Naive thymus-derived CD4-positive, alpha-beta T cell (primary cell): ENCODE measurements at regions not wholly inside any gene's neighbourhood (a gene's known extent, or its start where the extent isn't known, plus 50 kb on each side); places are given as distances from the start of the nearest gene placed in this dataset.

Source experiments
- ATAC-seq: fragments of 150-1000 bp; cut with Tn5 transposase; 2 replicates; pipeline ENCODE4 v1.10.0; 2021; ENCODE audit warnings: mild to moderate bottlenecking, moderate library complexity
- CTCF ChIA-PET: fragments of 350-600 bp; sonication (Branson Sonifier 250); formaldehyde crosslinking; loops from one replicate; lab custom pipeline; 2021; ENCODE audit warnings: antibody characterized with exemption; lab: Charles Lee
- POLR2A ChIA-PET: fragments of 350-600 bp; sonication (Branson Sonifier 250); formaldehyde crosslinking; loops from one replicate; lab custom pipeline; 2021; ENCODE audit warnings: antibody characterized with exemption, inconsistent platforms; lab: Charles Lee
- DNase-seq, 9 donors: peaks; one replicate each; pipeline versions ENCODE4 v3.0.0 to v3.0.0-alpha.2; 2020 to 2022; ENCODE audit warnings: mixed read lengths in 1 of 9
- H3K27ac ChIP-seq: one replicate; pipeline ENCODE4 v1.7.0; 2013; ENCODE audit warnings: mild to moderate bottlenecking, low read depth, low read length, moderate library complexity
- H3K27me3 ChIP-seq, 2 donors: one replicate each; pipeline ENCODE4 v1.7.0; 2013; ENCODE audit warnings: low read length in 2 of 2, mild to moderate bottlenecking in 2 of 2, moderate library complexity in 2 of 2; ENCODE audit not compliant: control insufficient read depth in 2 of 2, insufficient read depth in 2 of 2
- H3K36me3 ChIP-seq, 3 experiments: 1 replicate in 2 of 3; 2 replicates in 1 of 3; pipeline ENCODE4 v1.7.0; 2013; ENCODE audit warnings: low read length in 3 of 3, mild to moderate bottlenecking in 3 of 3, moderate library complexity in 1 of 3; ENCODE audit not compliant: insufficient read depth in 3 of 3, control insufficient read depth in 2 of 3
- H3K4me1 ChIP-seq, 2 donors: one replicate each; pipeline ENCODE4 v1.7.0; 2013; ENCODE audit warnings: low read length in 2 of 2, mild to moderate bottlenecking in 2 of 2, moderate library complexity in 1 of 2; ENCODE audit not compliant: control insufficient read depth in 2 of 2, insufficient read depth in 2 of 2
- H3K4me3 ChIP-seq: 2 replicates; pipeline ENCODE4 v1.7.0; 2013; ENCODE audit warnings: mild to moderate bottlenecking, low read length
- H3K9me3 ChIP-seq, 3 experiments: 1 replicate in 2 of 3; 2 replicates in 1 of 3; pipeline ENCODE4 v1.7.0; 2013; ENCODE audit warnings: low read length in 3 of 3; ENCODE audit not compliant: control insufficient read depth in 2 of 3
- H3K27ac Mint-ChIP-seq, 9 donors: one replicate each; pipeline ENCODE4 v1.8.0; 2020 to 2022; ENCODE audit warnings: mixed read lengths in 9 of 9, mild to moderate bottlenecking in 8 of 9, moderate library complexity in 5 of 9, inconsistent platforms in 2 of 9
- H3K27me3 Mint-ChIP-seq, 5 donors: one replicate each; pipeline ENCODE4 v1.8.0; 2021 to 2022; ENCODE audit warnings: mixed read lengths in 5 of 5, mild to moderate bottlenecking in 1 of 5
- H3K36me3 Mint-ChIP-seq, 5 donors: one replicate each; pipeline ENCODE4 v1.8.0; 2020 to 2022; ENCODE audit warnings: mixed read lengths in 5 of 5, mild to moderate bottlenecking in 3 of 5, inconsistent platforms in 1 of 5
- H3K4me1 Mint-ChIP-seq, 7 donors: one replicate each; pipeline ENCODE4 v1.8.0; 2020 to 2022; ENCODE audit warnings: mixed read lengths in 7 of 7, mild to moderate bottlenecking in 3 of 7, inconsistent platforms in 1 of 7
- H3K4me3 Mint-ChIP-seq, 10 donors: one replicate each; pipeline ENCODE4 v1.8.0; 2020 to 2022; ENCODE audit warnings: mild to moderate bottlenecking in 10 of 10, mixed read lengths in 10 of 10, moderate library complexity in 6 of 10, inconsistent platforms in 2 of 10
- H3K9me3 Mint-ChIP-seq, 11 donors: one replicate each; pipeline ENCODE4 v1.8.0; 2020 to 2022; ENCODE audit warnings: mixed read lengths in 11 of 11, mild to moderate bottlenecking in 4 of 11, inconsistent platforms in 1 of 11, moderate library complexity in 1 of 11
- intact Hi-C, 2 donors: fragments of 100-400 bp; cut with micrococcal nuclease; formaldehyde crosslinking; loops; one replicate each; pipeline ENCODE4 v1.15.1; 2023

DNA sequence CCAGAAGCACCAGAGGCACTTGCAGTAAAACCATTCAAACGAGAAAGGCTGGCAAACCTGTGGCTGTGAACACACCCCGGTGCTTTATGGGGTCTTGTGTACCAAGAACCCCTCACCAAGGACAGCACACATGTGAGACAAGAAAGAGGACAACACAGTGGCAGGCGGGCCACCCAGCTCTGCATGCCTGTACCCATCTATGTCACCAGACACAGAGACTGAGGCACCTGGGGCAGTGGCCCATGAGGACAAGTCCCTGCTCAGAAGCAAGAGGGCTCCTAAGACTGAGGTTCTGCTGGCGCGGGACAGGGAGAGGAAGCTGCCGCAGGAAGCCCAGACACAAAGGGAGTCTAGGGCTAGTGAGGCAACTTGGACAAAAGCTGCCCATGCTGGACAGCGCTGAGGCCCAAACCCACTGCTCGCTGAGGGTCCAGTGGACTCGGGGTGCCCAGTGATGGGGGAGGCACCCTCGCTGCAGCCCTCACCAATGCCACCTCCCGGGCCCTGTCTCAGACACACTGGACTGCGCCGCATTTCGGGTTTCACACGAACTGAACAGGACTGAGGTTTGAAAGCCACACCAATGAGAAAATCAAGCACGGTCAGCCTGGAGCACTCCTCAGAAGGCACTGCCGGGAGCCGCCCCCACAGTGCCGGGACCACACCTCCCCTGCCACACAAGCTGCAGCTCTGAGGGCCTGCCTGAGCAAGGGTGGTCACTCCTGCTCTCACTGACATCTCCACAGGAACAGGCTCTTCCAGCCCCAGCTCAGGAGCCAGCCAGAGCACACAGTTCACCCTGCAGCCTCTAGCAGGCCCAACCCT, 232.7 kb downstream of the TUBA3C start:
- Mint-ChIP-seq H3K4me3 (no peak overlapping the region), H3K36me3 (no peaks in the 10 kb centered on the region), H3K27me3 (no peaks in the 10 kb centered on the region), H3K4me1 (no peaks in the 10 kb centered on the region), H3K27ac (no peak overlapping the region), H3K9me3 (peaks cover 0 to 3% (median 0%) of the 10 kb centered on the region in 11 donors)
- Histone ChIP-seq H3K9me3 (no peaks in the 10 kb centered on the region), H3K36me3 (no peaks in the 10 kb centered on the region), H3K4me3 (no peak overlapping the region), H3K27me3 (no peaks in the 10 kb centered on the region), H3K27ac (no peak overlapping the region), H3K4me1 (no peaks in the 10 kb centered on the region)
- ChIA-PET CTCF (no interaction called here), POLR2A (no interaction called here)
- DNase-seq: no peak
- intact Hi-C loops: no loop called here
- no peak for ATAC-seq

DNA sequence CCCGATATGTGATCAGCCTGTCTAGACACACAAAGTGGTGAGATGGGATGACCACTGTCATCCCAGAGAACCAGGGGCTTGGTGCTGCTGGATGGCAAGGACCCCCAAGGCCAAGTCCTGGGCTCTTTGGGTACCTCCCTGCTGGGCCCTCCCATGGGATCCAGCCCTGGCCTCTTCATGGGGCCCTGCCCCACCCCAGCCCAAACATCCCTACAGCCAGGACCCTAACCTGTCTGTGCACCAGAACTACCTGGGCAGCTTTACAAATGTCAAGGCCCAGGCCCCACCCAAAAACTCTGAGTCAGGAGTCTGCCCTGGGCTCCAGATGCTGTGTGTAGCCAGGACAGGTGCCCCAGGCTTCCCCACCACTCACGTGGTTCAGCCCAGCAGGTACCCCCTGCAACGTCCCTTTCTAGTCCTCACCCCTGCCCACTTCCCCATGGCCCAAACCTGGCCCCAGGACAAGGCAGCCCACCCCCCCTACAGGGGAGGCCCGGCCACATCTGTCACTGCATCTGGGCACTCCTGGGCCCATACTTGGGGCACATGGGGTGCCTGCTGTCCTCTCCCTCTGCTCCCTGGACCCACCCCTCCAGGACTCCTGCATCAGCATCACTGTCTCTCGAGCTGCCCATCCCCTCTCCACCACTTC, 233.5 kb downstream of the TUBA3C start:
- Histone ChIP-seq H3K4me1 (no peaks in the 10 kb centered on the region), H3K9me3 (no peaks in the 10 kb centered on the region), H3K4me3 (no peak overlapping the region), H3K27me3 (no peaks in the 10 kb centered on the region), H3K27ac (no peak overlapping the region), H3K36me3 (no peaks in the 10 kb centered on the region)
- Mint-ChIP-seq H3K36me3 (no peaks in the 10 kb centered on the region), H3K4me3 (no peak overlapping the region), H3K4me1 (no peaks in the 10 kb centered on the region), H3K9me3 (peaks cover 0 to 3% (median 0%) of the 10 kb centered on the region in 11 donors), H3K27me3 (no peaks in the 10 kb centered on the region), H3K27ac (no peak overlapping the region)
- ATAC-seq (no peak), DNase-seq (no peak)
- ChIA-PET CTCF (no interaction called here), POLR2A (no interaction called here)
- intact Hi-C loops: no loop called here

- intact Hi-C loops: no loop called here
- Mint-ChIP-seq H3K4me3 (no peak overlapping the region), H3K27me3 (no peaks in the 10 kb centered on the region), H3K36me3 (no peaks in the 10 kb centered on the region), H3K4me1 (no peaks in the 10 kb centered on the region), H3K9me3 (peaks cover 0 to 3% (median 0%) of the 10 kb centered on the region in 11 donors), H3K27ac (peak overlapping the region in 1 of 9 donors; percentile 46)
- Histone ChIP-seq H3K36me3 (no peaks in the 10 kb centered on the region), H3K27me3 (no peaks in the 10 kb centered on the region), H3K27ac (no peak overlapping the region), H3K9me3 (no peaks in the 10 kb centered on the region), H3K4me1 (no peaks in the 10 kb centered on the region), H3K4me3 (no peak overlapping the region)
- CTCF ChIA-PET: no interaction called here
- no peak for DNase-seq
- ATAC-seq: no peak
- POLR2A ChIA-PET: no interaction called here
Measured at GRCh38 chr13:18947376-18947977, 234.1 kb downstream of the TUBA3C start.

DNA sequence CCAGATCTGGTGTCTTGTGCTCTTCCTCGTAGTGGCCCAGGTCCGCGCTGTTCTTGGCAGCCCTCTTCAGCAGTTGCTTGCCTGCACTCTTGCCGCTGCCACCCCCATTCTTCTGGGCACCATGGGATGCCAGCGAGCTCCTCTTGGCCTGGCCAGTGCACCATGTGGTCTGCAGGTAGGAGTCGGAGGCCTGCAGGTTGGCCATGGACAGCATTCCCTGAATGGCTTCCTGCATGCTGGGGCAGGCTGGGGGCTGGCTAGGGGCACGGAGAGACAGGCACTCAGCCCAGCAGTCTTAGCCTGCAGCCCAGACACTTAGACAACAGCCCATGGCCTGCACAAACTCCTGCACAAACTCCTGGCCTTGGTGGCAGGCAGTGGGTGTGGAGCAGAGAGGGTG, 234.9 kb downstream of the TUBA3C start:
- H3K9me3 ChIP-seq: no peaks in the 10 kb centered on the region
- Mint-ChIP-seq H3K36me3 (no peaks in the 10 kb centered on the region), H3K9me3 (peaks cover 0 to 3% (median 0%) of the 10 kb centered on the region in 11 donors), H3K4me1 (no peaks in the 10 kb centered on the region), H3K27ac (no peak overlapping the region), H3K4me3 (no peak overlapping the region), H3K27me3 (no peaks in the 10 kb centered on the region)
- no peaks in the 10 kb centered on the region for H3K27me3 ChIP-seq
- no peak overlapping the region for H3K27ac ChIP-seq
- ChIA-PET CTCF (no interaction called here), POLR2A (no interaction called here)
- ATAC-seq (no peak), DNase-seq (no peak)
- no peaks in the 10 kb centered on the region for H3K4me1 ChIP-seq
- intact Hi-C loops: no loop called here
- no peak overlapping the region for H3K4me3 ChIP-seq
- H3K36me3 ChIP-seq: no peaks in the 10 kb centered on the region

DNA sequence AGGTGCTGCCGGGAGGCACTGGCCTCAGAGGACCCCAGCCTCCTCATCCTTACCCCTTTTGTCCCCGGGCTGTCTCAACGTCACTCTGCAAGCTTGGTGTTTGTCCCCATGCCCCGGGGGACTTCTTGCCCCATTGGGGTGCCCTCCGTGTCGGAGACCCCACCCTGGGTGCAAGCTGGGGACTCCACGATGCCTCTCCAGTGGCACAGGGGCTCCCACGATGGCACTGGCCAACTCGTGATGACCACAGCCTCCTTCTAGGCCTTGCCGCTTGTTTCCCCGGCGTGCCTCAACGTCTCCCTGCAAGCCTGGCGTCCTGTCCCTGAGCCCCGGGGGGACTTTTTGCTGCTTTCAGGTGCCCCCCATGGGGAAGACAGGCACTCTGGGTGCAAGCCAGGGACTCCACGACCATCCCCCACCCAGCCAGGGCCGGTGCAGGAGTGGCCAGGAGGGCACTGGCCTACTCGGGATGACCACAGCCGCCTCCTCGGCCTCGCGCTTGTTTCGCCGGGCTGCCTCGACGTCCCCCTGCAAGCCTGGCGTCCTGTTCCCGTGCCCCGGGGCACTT, 237.0 kb downstream of the TUBA3C start:
- no peak overlapping the region for H3K4me3 ChIP-seq
- H3K4me1 Mint-ChIP-seq: no peaks in the 10 kb centered on the region
- ChIA-PET CTCF (no interaction called here), POLR2A (no interaction called here)
- no peak overlapping the region for H3K4me3 Mint-ChIP-seq
- H3K9me3 ChIP-seq: no peaks in the 10 kb centered on the region
- H3K36me3 Mint-ChIP-seq: no peaks in the 10 kb centered on the region
- peaks cover 0 to 3% (median 0%) of the 10 kb centered on the region in 11 donors for H3K9me3 Mint-ChIP-seq
- no peaks in the 10 kb centered on the region for H3K27me3 Mint-ChIP-seq
- H3K27ac Mint-ChIP-seq: no peak overlapping the region
- intact Hi-C loops: no loop called here
- H3K4me1 ChIP-seq: no peaks in the 10 kb centered on the region
- no peak for DNase-seq
- H3K27ac ChIP-seq: no peak overlapping the region
- no peaks in the 10 kb centered on the region for H3K27me3 ChIP-seq
- ATAC-seq: no peak
- H3K36me3 ChIP-seq: no peaks in the 10 kb centered on the region

GRCh38 chr13:18943721-18944391, 237.8 kb downstream of the TUBA3C start:
- Mint-ChIP-seq H3K4me3 (no peak overlapping the region), H3K9me3 (peaks cover 0 to 3% (median 0%) of the 10 kb centered on the region in 11 donors), H3K36me3 (no peaks in the 10 kb centered on the region), H3K27me3 (no peaks in the 10 kb centered on the region), H3K27ac (no peak overlapping the region), H3K4me1 (no peaks in the 10 kb centered on the region)
- DNase-seq (no peak), ATAC-seq (no peak)
- Histone ChIP-seq H3K4me1 (no peaks in the 10 kb centered on the region), H3K9me3 (no peaks in the 10 kb centered on the region), H3K27ac (no peak overlapping the region), H3K4me3 (no peak overlapping the region), H3K36me3 (no peaks in the 10 kb centered on the region), H3K27me3 (no peaks in the 10 kb centered on the region)
- ChIA-PET CTCF (no interaction called here), POLR2A (no interaction called here)
- intact Hi-C loops: no loop called here
